ENCODE measurements at regions not wholly inside any gene's neighbourhood (a gene's known extent, or its start where the extent isn't known, plus 50 kb on each side); places are given as distances from the start of the nearest gene placed in this dataset.
"Not testable (repeated sequence)": the region's sequence is repeated elsewhere in the genome, so short reads cannot be mapped to it uniquely, and the experiment has no call there.

GRCh38 chr4:3637326-3638016 lies 105.2 kb upstream of the LRPAP1 start:
- FAIRE-seq = no peak
- no peak for DNase-seq (ENCODE audit: insufficient read length, low spot score)
- no peak for TF ChIP-seq POLR2A (IDR thresholded peaks at IDR 0.05; ENCODE audit: low read depth, low read length)
- no peak for TF ChIP-seq POLR2AphosphoS5 (IDR thresholded peaks at IDR 0.05; ENCODE audit: low read depth, low read length)
- TF ChIP-seq SPI1 (IDR thresholded peaks at IDR 0.05; ENCODE audit: low read depth, low read length) = no peak
- TF ChIP-seq PAX5 (IDR thresholded peaks at IDR 0.05; ENCODE audit: insufficient read depth, low read length, severe bottlenecking) = no peak
- no peak for TF ChIP-seq TAF1 (IDR thresholded peaks at IDR 0.05; ENCODE audit: low read depth, low read length)
- TF ChIP-seq POU2F2 (IDR thresholded peaks at IDR 0.05; ENCODE audit: low read depth, low read length) = no peak

DNA sequence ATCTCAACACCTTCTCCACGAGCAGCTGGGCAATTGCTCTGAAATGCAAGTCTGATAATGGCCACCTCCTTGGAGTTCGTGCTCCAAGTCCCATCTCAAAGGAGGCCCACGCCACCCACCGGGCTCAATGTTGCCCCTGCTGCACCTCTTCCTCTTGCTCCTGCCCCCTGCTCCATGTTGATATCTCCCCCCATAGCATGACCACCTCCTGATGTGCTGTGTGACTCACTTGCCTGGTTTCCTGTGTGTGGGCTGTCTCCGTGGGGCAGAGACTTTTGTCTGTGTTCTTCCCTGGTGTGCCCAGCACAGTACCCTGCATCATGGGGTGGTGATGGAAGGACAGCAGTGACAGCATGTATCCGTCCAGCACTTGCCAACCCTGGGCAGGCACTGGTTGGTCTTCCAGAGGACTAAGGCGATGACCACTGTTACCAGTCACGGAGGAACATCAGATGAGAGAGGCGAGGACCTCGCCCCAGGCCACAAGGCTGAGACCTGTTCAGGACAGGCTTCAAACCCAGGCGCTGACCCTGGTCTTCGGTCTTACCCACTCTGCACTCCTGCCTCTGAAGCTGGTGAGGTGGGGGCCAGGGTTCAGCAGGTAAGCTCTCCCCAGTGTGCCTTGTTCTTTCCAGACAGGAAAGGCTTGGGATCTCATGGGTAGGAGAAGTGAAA lies 104.6 kb upstream of the LRPAP1 start:
- DNase-seq (ENCODE audit: insufficient read length, low spot score) (no peak), FAIRE-seq (no peak)
- TF ChIP-seq PAX5 (IDR thresholded peaks at IDR 0.05; ENCODE audit: insufficient read depth, low read length, severe bottlenecking) = no peak
- TF ChIP-seq POLR2A (IDR thresholded peaks at IDR 0.05; ENCODE audit: low read depth, low read length) = no peak

- DNase-seq (ENCODE audit: insufficient read length, low spot score); FAIRE-seq: not testable (repeated sequence)
Observed at GRCh38 chr4:3636020-3636419, 103.8 kb upstream of the LRPAP1 start.

DNA sequence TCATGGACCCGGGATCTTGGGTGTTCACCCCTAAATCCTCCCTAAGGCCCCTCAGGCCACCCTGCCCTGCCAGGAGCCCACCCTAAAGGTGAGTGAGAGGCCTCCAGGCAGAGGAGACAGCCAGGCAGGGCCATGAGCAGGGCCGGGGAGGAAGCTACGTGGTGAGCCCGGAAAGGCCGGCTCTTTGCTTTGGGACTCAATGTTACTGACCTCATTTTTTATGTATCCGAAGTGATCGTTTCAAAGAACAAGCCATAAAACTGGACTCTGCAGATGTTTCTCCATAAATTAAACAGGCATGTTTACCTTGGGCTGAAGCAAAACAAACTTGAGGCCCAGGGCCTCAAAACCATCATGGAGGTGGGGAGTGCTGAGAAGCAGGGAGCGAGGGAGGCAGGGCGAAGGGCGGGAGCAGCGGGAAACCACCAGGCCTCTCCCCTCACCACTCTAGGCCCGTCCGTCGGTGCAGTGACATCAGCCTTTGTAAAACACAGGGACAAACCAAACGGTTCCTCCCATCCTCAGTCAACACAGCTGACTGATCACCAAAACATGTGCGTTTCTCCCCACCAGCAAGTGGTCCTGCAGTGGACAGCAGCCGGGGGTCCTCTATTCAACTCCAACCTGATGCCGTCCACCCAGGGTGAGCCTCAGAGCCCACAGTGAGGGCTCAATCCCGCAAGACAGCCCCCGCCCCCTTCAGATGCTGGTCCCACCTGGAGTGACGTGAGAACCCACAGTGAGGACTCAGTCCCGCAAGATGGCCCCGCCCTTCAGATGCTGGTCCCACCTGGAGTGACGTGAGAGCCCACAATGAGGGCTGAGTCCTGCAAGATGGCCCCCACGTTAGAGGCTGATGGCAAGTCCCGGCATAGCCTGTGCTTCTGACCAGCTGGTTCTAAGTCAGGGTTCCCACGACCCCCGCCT lies 102.9 kb upstream of the LRPAP1 start:
- TF ChIP-seq POLR2A (IDR thresholded peaks at IDR 0.05; ENCODE audit: low read depth, low read length) (no peak), TAF1 (IDR thresholded peaks at IDR 0.05; ENCODE audit: low read depth, low read length) (no peak), POLR2AphosphoS5 (IDR thresholded peaks at IDR 0.05; ENCODE audit: low read depth, low read length) (no peak), PAX5 (IDR thresholded peaks at IDR 0.05; ENCODE audit: insufficient read depth, low read length, severe bottlenecking) (no peak), POU2F2 (IDR thresholded peaks at IDR 0.05; ENCODE audit: low read depth, low read length) (no peak), SPI1 (IDR thresholded peaks at IDR 0.05; ENCODE audit: low read depth, low read length) (no peak)
- FAIRE-seq = no peak
- DNase-seq (ENCODE audit: insufficient read length, low spot score) = no peak

- no peak for FAIRE-seq
- no peak for DNase-seq (ENCODE audit: insufficient read length, low spot score)
- TF ChIP-seq POLR2A (IDR thresholded peaks at IDR 0.05; ENCODE audit: low read depth, low read length) (no peak), SPI1 (IDR thresholded peaks at IDR 0.05; ENCODE audit: low read depth, low read length) (no peak), POU2F2 (IDR thresholded peaks at IDR 0.05; ENCODE audit: low read depth, low read length) (no peak), TAF1 (IDR thresholded peaks at IDR 0.05; ENCODE audit: low read depth, low read length) (no peak), PAX5 (IDR thresholded peaks at IDR 0.05; ENCODE audit: insufficient read depth, low read length, severe bottlenecking) (no peak), POLR2AphosphoS5 (IDR thresholded peaks at IDR 0.05; ENCODE audit: low read depth, low read length) (no peak)
Observed at GRCh38 chr4:3634281-3634857, 102.1 kb upstream of the LRPAP1 start.

GRCh38 chr4:3633277-3633676 lies 101.1 kb upstream of the LRPAP1 start:
- not testable (repeated sequence) for DNase-seq (ENCODE audit: insufficient read length, low spot score); FAIRE-seq

- DNase-seq (ENCODE audit: insufficient read length, low spot score); FAIRE-seq: not testable (repeated sequence)
Observed at GRCh38 chr4:3632794-3633193, 100.6 kb upstream of the LRPAP1 start.

- DNase-seq (ENCODE audit: insufficient read length, low spot score); FAIRE-seq: not testable (repeated sequence)
Observed at GRCh38 chr4:3631544-3632266, 99.5 kb upstream of the LRPAP1 start.

DNA sequence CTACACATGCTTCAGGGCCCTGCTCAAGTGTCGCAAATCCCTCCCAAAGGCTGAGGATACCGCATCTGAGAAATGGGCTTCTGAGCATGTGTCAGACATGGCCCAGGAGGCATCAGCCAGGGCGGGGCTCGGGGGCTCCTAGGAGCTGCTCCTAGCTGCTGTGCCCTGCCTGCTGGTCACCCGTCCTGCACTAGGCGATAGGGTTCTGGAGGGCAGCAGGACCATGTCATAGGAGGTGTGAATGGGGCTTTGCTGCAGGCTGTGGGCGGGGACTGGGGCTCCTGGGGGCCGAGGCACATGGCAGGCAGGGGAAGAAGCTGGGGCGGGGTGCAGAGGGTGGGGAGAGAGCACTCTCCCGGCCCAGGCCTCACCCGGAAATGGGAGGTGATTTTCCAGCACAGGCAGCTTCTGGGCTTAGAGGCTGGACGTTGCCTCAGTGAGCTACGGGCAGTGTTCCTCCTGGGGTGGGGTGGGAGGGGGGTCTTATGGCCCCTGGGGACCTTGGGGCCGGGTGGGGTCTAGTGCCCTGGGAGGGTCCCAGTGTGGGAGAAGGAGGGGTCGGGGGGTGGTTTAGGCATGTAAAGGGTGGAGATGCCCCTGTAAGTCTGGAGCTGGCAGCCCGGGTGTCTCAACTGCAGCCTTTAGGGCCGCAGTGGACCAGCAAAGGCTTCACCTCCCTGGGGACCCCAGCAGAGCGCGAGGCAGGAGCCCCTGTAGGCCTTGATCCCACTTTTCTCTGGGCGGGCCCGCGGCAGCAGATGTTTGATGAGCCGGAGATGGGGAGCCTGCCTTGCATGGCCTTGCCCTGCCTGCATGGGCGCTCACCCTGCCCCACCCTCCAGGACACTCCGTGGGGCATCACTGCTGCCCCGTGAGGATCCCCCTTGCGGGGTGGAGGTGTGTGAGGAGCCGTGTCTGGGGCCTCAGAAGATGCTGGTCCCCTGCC lies 98.6 kb upstream of the LRPAP1 start:
- FAIRE-seq (no peak), DNase-seq (ENCODE audit: insufficient read length, low spot score) (no peak)
- TF ChIP-seq SPI1 (IDR thresholded peaks at IDR 0.05; ENCODE audit: low read depth, low read length) (no peak), TAF1 (IDR thresholded peaks at IDR 0.05; ENCODE audit: low read depth, low read length) (no peak), PAX5 (IDR thresholded peaks at IDR 0.05; ENCODE audit: insufficient read depth, low read length, severe bottlenecking) (no peak), POLR2AphosphoS5 (IDR thresholded peaks at IDR 0.05; ENCODE audit: low read depth, low read length) (no peak), POU2F2 (IDR thresholded peaks at IDR 0.05; ENCODE audit: low read depth, low read length) (no peak), POLR2A (IDR thresholded peaks at IDR 0.05; ENCODE audit: low read depth, low read length) (no peak)

All from GM12891 (cell line).